HG03280 (cell line): ENCODE measurements at regions not wholly inside any gene's neighbourhood (a gene's known extent, or its start where the extent isn't known, plus 50 kb on each side); places are given as distances from the start of the nearest gene placed in this dataset.

Experiments
- ATAC-seq: cut with Tn5 transposase; IDR thresholded peaks from one replicate; pipeline ENCODE4 v1.9.1; 2021; ENCODE audit warnings: mild to moderate bottlenecking, moderate library complexity; ENCODE audit not compliant: unreplicated experiment

DNA sequence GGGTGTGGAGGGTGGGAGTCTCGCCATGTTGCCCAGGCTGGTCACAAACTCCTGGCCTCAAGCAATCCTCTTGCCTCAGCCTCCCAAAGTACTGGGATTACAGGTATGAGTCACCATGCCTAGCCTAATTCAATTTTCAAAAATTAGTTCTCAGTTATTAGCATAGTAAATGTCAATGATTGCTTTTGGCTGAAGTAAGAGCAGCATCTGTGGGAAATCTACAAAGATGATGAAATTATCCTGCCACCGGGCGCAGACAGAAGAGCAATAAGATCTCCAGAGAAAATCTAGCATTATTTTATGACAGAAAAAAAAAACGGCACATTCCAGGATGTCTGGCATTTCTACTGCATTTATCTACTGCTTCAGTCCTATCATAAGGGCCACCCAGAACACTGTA, 97.9 kb upstream of the DAAM1 start:
- no peak for ATAC-seq

DNA sequence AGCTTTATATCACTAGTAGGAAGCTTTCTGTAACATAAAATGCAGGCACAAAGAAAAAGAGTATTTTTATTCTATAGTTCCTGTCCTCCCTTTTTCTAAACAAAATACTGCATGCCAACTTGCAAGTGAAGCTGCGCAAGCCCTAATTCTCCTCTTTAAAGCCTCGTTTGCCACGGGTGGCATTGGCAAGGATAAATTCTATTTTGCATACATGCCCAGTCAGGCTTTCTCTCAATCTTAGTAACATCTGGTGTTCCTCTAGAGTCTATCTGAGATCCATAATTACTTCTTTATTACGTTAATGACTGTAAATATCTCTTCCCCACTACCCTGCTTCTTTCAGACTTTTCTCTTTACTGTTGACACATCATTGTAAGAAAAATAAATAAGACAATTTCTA, 97.1 kb upstream of the DAAM1 start:
- ATAC-seq = no peak

DNA sequence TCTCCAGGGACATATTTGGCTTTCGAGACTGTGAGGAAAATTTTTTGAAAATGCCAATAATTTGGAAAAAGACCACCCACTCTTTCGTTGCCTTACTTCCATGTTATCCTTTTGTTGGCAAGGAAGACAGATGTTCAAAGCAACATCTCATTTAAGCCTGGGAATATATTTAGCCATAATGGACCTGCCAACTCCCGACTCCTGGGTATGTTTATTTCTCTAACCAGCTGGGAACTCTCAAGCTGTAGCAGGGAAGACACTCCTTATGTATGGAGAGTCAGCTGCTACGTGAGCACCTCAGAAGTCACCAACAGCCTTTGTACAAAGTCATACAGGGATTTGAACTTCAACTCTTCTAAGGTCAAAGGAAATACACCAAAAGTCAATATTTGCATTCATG, 96.5 kb upstream of the DAAM1 start:
- ATAC-seq = no peak

DNA sequence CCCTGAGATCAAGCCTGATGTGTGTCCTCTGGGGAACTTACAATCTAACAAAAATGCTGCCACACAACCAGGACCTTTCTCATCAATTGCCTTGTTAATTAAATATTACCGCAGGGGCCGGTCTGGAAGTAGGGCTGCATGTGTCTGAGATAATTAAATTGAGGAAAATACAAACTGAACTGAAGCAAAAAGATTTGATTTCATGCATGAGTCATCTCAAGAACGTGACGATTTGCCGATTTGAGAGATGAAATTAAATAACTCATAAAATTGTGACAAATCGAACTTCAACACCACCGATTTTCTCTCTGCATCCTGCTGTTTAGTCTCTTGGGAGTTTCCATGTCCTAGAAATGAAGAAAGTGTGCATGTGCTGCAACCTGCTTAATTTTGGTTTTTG, 94.6 kb upstream of the DAAM1 start:
- no peak for ATAC-seq

DNA sequence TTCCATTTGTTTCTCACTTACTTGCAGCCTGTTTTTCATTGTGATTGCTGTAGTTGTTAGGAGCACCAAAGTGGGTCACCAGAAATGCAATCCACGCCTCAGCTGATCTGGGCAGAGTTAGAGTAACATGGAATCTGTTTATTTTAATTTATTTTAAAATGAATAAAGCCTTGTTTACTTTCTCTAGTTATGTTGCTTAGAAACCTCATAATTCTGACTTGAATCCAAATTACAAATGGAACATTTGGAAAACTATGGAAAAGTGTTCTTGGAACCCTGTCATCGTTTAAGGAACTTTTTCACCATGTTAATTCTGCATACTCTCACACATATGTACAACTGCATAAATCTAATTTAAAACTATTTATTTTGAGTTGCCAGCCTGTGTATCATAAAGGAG, 92.2 kb upstream of the DAAM1 start:
- ATAC-seq = no peak

DNA sequence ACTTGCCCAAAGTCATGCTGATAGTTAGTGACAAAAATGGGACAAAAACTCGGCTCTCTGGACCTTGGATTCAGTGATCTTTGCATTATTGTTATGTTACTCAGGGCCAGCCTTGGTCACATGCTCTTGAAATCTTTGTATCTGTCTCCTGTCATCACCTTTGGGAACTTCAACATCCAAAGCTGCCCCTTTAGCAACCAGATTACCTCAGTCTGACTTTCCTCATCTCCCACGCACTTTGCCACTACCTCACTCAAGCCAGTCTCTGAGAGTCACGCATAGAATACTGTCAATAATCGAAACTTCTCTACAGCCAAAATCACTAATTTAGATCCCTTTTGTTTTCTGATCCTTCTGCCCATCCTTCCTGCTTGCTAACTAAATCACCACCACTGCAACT, 90.8 kb upstream of the DAAM1 start:
- ATAC-seq = no peak

DNA sequence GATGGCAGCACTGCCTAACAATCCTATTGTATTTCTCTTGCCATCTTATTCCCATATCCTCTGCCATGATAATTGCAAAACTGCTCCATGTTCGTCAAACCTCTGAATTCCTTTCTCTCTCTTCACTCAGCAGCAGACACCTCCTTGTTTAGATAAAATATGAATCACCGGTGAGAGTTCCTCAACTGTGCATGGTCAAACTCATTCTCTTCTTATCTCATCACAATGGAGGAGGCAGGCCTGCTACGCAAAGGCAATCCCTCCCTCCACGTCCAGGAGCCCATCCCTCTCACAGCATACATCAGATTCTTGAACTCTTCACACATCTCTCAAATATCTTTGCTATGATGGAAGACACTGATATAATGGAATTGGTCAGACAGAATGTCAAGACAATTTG, 90.1 kb upstream of the DAAM1 start:
- no peak for ATAC-seq

DNA sequence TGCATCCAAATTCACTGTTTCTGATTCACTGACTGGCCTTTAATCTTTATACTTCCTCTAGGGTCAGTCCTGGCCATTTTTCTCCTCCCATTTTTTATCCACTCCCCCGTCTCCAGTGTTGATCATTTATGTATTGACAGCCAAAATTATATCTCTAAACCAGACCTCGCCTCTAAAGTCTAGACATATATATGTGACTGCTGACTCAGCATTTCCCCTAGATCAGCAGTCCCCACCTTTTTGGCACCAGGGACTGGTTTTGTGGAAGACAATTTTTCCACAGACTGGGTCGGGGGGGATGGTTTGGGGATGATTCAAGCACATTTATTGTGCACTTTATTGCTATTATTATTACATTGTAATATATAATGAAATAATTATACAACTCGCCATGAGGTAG, 88.3 kb upstream of the DAAM1 start:
- ATAC-seq = no peak

DNA sequence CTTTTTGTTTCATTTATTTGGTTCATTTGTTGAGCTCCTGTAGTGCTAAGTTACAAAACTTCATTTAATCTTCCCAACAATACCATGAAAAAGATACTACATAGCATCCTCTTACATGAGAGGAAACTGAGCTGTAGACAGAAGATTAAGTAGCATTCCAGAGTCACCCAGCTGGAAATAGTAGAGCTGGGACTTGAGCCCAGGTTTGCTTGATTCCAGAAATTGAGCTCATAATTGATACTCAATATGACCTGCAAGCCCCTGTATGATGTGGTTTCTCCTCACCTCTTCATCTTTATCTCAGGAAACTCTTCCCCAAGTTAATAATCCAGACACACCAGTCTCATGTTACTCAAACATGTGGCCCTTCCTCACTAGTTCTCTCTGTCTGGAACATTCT, 87.0 kb upstream of the DAAM1 start:
- no peak for ATAC-seq

DNA sequence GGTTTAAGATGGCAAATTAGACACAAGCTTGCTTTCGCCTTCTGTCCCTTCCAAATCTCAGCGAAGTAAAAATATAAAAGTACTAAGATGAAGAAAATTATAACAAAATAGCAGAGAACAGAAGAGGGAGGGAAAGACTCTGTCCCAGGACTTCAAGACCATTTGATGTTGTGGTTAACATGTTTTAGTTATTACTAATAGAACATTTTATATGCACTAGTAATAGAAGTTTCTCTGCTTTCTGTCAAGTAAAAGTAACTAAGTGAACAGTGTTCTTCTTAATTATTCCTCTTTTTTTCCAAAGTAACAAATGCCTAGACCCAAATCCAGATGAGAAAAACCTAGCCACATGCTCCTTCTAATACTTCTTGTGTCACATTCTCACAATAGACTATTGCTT, 85.1 kb upstream of the DAAM1 start:
- ATAC-seq = no peak

DNA sequence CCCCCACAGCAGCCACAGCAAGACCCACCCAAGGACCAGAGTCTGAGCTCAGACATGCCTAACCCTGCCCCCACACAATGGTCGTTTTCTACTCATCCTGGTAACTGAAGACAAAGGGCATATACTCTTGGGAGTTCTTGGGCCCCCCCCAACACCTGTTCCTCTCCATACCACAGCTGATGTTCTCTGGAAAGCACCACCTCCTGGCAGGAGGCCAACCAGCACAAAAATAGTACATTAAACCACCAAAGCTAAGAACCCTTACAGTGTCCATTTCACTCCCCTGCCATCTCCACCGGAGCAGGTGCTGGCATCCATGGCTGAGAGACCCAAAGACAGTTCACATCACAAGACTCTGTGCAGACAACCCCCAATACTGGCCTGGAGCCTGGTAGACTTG, 80.6 kb upstream of the DAAM1 start:
- ATAC-seq = no peak

DNA sequence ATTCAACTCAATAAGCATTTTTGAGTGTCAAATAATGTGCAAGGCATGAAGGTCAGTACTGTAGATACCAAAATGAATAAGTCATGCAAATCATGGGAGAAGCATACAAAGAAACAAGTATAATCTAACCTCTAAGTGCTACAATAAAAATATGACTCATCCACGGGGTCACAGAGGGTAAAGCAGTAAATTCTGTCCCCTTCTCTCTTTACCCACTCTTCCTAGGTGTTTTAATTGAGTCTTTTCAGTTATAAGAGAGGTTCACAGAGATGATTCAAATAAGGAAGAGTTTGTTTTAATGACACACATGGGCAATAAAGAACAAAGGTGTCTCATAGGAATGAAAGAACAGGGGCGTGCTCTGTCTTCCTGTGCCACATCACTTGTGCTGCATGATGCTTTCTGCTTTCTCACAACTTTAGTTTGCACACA, 71.5 kb upstream of the DAAM1 start:
- ATAC-seq = no peak

DNA sequence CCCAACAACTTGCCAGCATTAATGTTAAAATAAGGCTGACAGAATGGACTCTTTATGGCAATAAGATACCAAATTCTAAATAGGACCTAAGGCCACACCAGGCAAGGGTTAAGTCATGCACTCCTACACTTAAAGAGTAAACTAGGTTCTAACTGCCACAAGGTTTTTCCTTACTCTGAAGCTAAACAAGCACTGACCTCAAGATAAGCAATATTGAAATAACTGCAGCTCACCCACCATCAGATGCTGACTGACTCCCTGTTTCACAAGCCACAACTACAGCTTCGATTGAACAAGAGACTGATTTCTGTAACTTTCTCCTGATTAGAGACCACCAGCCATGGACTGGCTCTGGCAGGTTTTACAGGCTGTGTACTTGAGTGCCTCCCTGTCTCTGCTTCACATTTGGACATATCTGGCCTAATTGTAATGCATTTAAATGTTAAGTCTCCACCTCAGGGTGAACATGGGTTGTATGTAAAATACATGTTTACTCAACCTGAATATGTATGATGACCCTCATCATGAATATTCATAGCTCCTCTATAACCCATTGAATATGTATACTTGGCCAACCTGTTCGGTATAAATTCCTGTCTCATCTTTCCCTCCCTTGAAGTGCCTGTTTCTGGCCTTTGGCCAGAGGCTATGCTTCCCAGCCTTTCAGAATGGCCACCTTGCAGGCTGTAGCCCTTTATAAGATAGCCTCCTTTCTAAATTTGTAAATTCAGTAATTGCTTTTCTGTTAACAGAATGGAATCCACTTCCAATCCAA, 70.5 kb upstream of the DAAM1 start:
- no peak for ATAC-seq

DNA sequence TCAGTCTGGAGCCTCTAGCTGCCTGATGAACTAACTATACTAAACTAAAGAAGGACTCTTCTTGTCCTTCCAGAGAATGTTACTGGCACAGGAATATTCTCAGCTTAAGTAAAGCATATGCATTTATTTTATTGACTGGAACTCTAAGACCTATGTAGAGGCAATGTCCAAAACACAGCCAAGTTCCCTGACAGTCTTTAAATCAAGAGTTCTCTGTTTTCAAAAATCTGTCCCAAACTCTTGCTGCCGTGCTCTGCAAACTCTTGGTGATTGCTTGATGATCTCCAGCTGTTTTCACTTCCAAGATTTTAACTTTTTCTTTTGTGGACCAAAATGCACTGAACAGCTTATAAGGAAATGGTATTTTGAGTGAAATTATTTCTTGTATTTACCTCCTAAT, 67.5 kb upstream of the DAAM1 start:
- ATAC-seq = no peak

DNA sequence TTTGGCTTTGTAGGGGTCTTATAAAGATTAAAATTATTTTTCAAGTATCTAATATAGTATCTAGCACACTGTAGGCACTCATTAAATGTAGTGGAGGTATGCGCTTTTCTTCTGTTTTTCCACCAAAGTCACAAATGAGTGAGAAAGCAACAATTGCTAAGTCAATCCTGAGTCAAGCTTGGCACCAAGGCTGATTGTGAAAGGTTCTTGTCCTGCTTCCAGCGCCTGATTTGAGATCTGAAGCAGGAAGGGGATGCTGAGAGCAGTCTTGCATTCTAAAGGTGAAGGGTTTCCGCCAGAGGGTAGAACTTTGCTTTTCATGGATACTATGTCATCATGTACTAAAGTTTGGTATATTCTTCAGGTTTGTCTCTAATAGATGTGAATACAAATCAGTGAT, 64.9 kb upstream of the DAAM1 start:
- ATAC-seq = no peak

DNA sequence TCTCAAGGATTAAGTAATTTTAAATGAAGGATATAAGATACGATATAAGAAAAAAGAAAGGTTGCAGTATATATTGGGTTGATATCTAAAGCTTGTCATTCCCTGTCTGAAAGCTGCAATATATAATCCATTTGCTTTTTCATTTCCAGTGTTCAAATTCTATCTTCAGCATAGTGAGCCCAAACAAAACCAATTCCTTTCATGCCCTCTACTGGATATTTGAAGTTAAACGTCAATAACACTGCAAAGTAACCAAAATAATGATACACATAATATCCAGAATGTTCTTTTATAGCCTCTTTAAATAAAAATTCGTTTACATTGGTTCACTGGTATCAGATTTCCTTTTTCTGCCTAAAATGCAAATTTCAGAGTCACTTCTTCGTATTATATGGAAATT, 64.5 kb upstream of the DAAM1 start:
- ATAC-seq = no peak

DNA sequence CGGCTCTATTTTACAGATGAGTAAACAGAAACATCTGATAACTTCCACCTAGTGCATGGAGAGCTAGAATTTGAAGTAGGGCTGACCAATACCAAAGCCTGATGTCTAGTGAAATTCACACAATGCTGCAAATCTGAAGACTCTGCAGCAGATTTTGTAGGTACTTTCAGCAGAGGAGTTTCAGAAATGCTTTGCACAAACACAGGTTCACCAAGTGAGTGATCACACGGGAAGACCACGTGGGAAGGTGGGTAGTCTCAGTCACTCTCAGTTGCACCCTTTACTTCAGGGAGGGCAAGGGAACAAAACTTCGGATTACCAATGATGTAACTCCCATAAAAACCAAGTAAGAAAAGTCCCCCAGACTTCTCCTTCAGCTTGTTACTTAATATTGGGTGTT, 63.3 kb upstream of the DAAM1 start:
- no peak for ATAC-seq

DNA sequence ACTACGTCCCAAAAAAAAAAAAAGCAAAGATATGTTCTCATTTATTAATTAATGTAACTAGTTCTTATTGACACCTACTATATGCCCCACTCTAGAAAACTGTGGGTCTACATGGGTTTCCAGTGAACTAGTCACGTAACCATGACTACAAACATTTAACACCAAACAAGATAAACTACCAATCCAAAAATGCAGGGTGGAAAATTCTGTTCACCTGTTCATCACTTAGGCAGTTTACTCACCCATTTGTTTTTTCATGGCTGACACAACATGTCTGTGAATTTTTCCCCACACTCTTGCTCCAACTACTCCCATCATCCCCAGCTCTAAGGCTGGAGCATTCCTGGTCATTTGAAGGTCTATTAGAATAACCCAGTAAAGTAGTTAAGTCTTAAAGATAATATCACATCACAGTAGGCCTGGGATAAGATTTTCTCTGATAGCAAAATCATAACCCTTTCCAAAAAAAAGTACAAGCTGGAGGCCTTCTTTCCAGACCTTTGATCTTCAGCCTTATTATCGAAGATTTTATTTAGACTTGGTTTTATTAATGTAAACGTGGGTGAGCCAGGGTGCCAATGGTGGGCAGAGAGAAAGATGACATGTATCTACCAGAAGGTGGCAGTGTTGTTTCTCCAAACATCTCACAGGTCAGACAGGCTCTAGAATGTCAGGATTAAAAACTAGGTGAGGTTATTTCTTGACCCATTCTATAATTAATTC, 61.6 kb upstream of the DAAM1 start:
- ATAC-seq = peak; percentile 78

DNA sequence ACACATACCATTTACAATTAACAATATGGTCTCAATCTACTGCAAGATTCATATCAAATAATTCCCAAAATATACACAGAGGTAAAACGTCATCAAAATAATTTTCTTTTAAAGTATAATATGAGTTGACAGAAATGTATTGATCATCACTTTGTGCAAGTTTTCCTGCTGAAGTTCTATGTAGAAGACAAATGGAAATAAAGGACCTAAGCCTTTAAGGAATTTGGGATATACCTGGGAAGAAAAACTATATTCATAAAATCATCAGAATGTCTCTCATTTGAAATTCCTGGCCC, 61.1 kb upstream of the DAAM1 start:
- ATAC-seq = no peak

DNA sequence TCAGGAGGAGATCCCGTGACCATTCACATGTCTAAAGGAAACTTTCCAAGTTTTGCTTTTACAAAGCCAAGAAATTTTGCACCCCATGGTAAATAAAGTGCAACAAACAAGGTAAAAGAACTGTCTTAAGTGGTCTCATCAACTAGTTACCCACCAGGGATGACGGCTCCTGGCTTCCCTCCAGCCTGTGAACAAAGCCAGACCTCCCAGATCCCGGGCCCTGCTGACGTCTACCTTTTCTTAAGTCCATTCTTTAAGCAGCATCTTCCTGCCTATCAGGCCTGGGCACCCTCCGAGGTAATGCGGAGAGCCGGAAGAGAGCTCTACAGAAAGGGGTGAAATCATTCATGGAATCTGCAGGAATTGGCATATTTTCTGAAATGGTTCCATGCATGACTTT, 58.0 kb upstream of the DAAM1 start:
- no peak for ATAC-seq

DNA sequence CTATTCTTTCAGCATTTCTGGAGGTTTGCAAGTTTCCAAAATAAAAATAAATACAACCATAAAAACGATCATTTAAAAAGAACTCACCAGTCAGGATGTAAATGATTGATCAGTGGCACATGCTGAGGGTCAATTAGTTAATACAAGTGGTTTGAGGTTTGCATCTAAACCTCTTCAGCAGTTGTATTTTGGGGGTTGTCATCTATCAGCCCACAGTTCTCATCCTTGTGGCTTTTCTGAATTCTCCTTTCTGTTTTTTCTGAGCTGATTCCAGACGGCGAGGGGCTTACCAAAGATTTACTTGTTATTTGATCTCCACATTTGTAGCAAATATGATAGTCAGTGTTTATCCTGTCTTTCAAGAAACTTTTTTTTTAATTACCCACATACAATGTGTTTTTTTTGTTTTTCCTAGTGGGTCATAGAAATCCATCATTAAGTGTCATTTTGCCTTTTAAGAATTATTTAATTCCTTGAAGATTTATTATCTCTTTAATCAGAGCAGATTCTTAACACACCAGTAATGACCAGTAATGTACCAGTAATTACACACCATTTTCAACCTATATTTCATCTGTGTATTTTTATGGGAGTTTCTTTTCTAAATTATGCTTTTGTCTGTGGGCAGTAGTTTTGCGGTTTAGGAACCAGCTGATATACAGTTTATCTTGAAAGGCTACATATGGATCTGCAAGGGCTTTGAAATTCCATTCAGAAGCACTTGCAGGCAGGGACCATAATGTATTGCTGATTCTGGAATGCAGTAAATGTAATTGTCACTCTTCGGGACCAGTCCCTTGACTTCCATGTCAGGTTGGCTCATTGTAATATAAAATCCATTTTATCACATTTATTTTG, 56.3 kb upstream of the DAAM1 start:
- no peak for ATAC-seq
